Stimulated activated CD8-positive, alpha-beta memory T cell treated with anti-CD3 and anti-CD28 coated beads, Interleukin-4, amount 100 ng/mL, for 24 hours (primary cell): ENCODE measurements at regions not wholly inside any gene's neighbourhood (a gene's known extent, or its start where the extent isn't known, plus 50 kb on each side); places are given as distances from the start of the nearest gene placed in this dataset.
"Not testable (repeated sequence)": the region's sequence is repeated elsewhere in the genome, so short reads cannot be mapped to it uniquely, and the experiment has no call there.

ENCODE experiments used
- DNase-seq: peaks from one replicate; pipeline ENCODE4 v3.0.0-alpha.2; 2020; ENCODE audit warnings: low read depth

DNA sequence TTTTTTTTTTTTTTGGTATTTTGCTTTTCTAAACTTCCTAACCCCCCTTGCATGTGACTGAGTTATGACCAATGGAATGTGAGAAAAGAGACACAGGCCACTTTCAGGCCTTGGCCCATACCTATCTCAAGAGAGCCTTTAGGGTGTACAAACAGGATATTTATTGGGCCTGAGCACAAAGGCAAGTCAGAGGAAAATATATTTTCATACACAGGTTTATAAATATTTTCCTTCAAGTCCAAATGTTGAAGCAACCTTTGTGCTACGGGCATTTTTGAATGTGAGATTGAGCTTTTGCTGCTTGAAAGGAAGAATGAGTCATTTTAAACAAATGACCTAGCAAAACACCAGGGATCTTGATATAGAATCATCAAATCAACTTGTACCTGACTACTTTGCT lies 228.6 kb upstream of the E2F7 start:
- DNase-seq: no peak

DNA sequence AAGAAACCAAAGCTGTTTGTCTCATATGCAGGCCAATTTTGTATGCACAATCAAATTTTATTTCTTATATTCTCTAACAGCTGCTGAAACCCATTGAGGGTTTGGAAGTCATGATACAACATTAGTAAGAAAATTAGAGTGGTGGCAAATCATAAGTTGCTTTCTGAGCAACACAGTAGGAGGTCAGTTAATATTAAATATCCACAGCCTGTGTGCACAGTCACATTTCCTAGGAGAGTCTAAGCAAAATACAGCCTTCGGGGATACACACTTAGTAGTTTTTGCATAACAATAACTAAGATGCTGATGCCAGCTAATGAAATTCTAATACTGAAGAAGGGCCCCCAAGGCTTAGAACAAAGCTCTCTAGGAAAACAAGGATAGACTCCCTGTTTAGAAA lies 209.6 kb upstream of the E2F7 start:
- no peak for DNase-seq

DNA sequence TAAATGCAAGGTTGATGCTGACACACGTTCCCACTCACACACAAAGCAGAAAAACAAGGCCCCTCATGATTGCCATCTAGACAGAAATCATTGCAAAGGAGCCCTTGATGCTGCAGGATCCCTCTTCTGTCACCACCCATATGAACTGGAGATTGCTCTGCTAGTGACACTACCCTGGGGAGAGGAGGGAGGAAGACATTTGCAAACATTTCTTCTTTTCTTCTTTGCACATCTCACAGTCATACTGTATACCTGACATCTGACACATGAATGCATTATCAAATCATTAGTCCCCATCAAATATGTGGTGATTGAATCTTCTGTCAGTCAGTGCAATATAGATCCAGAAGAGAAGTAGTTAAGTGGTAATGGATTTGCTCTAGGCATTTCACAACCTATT lies 208.5 kb upstream of the E2F7 start:
- no peak for DNase-seq

DNA sequence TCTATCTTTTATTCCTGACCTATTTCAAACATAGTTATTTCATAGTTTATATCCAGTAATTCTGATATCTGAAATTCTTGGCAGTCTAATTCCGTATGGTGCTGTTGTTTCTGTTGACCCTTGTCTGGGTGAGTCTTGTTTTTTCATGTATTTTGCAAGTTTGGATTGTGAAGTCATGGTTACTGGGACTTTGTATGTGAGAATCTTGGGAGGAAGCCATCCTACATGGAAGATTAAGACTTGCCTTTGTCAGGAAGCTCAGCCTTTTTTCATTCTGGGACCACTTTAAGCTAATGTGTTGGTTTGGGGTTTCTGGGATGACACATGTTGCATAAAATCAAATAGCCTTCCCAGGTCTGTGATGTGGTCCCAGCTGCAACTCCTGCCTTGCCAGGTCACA lies 191.6 kb upstream of the E2F7 start:
- no peak for DNase-seq

DNA sequence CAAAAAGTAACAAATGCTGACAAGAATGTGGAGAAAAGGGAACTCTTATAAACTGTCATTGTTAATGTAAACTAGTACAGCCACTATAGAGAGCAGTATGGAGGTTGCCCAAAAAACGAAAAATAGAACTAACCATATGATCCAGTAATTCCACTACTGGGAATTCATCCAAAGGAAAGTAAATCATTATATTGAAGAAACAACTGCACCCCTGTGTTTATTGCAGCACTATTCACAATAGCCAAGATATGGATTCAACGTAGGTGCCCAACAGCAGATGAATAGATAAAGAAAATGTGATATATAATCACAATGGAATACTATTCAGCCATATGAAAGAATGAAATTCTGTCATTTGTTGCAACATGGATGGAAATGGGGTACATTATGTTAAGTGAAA lies 188.0 kb upstream of the E2F7 start:
- DNase-seq: no peak

DNA sequence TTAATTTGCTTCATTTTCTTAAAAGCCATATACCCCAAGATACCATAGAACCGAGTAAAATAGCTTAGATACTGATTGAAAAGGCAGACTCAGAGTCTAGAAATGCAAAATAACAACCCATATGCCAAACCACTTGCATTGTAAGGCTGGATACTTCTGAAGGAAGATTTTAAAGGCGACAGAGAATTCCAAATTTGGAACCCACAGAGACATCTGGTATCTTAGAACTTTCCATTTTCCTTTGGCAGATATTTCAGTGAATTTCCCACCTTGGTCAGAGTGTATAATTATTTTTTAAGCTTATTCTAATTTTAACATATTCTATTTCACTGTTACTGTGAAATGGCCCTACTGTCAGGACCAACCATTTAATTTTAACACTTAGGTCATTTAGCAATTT lies 186.4 kb upstream of the E2F7 start:
- no peak for DNase-seq

DNA sequence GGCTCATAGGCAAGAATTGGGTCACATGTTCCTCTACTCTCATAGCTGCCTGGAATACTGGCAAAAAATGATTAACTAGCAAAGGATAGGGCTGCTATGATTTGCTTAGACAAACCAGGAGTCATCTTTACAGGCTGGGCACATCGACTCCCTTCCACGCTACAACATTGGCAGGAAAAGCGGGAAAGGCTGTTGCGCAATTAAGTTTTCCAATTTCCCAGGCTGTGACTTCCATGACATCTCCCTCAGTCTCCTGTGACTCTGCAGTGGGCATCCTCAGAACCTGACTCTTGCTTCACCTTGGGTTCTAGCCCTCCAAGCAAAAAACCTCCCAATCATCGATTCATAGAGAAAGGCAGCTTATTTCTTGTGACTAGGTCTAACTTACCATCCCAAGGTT lies 184.5 kb upstream of the E2F7 start:
- no peak for DNase-seq

DNA sequence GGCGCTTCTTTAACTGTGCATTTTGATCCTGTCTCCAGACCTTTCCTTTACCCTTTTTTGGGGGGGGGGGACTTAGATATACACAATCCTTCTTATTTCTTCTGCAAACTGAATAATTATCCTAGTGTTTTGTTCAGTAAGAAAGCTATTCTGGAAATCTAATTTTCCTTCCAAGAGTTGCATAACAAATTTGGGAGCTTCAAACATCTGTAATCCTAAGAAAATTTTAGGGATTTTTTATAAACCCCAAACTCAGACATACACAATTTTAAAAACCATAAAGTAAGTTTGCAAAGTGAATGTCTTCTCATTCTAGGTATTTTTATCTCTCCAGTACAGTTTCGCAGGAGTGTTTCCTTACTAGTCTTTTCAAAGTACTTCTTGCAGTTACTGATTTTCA lies 182.7 kb upstream of the E2F7 start:
- no peak for DNase-seq

DNA sequence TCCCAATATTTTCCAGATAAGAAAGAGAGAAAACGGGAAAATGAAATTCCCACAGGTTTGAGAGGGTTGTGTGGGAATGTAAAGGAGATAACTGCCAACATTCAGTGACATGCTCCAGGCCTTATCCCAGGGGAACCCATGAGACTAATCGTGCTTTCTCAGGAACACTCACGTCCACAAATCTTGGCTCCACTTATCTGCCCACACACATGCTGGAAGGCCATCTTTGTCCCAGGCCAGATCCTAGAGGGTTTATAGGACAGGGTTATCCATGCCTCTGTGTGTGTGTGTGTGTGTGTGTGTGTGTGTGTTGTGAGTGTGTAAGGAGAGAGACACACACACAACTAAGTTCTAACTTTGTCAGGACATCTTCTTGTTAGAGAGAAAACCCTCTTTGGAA lies 182.2 kb upstream of the E2F7 start:
- DNase-seq: no peak

DNA sequence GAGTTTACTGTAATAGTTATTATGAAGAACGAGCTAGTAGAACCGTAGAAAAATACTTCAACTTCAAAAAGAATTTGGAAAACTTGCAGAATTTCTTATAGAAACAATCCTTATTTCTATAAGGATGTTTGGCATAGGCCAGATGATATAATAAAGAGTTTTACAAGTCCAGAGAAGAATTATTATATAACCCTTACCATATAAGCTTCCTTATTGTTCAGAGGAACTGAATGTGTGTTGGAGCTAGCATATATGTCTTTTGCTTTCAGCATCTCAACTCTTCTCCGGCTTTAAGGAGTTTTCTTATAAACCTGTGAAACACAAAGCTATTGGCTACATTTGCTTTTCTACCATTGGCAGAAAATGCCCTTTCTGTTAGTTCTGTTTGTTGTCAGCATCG lies 178.0 kb upstream of the E2F7 start:
- no peak for DNase-seq

DNA sequence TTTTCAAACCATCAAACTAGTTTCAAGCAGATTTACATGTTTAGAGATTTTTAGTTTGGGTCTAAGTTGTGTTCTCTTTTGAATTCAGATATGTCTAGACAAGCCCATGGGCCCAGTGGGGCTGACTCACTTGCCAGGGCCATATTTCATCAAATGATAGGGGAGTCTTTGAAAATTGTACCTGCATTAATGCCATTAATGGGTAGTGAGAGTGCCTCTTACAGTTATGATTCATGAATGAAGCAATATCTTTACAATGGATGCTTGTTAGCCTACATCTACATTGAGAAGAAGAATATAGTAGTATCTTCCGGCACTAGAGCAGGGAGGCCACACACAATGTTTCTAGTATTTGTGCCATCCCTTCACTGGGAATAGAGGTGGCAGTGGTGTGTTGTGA lies 174.2 kb upstream of the E2F7 start:
- DNase-seq: no peak

DNA sequence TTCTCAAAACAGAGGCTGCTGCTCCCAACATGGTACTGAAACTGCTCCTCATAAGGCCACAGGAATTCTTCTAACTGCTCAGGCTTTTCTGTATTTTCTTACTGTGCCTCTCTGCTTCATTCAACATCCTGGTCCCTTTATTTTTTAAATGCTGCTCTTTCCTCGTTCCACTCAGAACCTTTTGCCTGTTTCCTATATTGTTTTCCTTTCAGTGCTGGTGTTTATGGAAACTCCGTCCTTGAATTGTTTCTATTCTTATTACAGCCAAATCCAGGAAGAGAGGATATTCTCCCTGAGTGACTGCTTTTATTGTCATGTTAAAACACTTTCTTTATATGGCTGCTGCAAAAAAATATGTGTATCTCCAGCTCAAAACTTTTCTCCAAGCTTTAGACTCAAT lies 173.0 kb upstream of the E2F7 start:
- DNase-seq: no peak

DNA sequence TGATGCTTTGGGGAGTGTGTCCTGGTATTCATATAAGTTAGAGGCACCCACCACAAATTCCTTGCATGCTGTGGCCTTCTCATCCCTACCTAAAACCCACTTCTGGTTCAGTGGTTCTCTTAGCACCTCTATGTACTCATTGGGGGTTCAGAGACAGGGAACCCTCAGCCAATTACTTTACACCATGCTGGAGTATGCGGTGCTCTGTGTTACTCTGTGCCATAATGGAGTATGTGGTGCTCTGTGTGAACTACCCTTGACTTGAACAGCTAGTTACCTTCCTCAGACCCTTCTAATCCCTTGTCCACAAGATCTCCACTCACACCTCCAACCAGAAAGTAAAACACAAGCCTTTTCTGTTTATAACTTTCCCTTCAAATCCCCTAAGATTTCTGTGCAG lies 172.5 kb upstream of the E2F7 start:
- no peak for DNase-seq

DNA sequence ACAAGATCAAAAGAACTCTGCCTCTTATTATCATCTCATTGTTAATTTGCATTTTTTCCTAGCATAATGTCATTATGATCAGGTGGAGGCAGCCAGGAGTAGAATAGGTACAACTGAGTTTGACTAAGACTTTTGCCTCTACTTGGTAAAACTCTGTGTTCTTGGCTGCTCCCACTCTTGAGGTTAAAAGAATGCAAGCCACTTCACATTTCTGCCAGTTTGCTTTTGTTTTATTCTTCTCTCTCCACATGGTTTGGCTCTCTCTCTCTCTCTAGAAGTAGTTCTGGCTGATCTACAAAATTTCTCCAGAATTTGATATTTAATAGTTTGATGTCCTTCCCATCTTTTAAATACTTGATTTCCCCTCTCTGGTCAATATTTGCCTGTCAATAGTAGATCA lies 170.7 kb upstream of the E2F7 start:
- DNase-seq: no peak

DNA sequence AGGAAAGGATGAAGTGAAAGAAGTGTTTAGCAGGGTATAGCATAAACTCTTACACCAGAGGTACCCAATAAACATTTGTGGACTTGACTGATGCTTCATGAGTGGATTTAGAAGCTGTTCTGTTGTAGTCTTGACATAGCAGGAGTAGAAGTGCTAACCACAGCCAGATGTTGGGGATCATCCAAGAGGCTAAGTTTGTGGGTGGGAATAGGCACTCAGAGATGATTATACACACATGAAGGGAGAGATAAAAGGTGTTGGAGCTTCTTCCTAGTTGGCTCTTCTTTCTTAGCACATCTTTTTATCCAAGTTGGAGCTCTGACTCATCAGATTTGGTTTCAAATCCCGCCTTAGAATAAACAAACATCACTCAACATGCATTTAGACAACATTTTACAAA lies 166.7 kb upstream of the E2F7 start:
- DNase-seq: no peak

DNA sequence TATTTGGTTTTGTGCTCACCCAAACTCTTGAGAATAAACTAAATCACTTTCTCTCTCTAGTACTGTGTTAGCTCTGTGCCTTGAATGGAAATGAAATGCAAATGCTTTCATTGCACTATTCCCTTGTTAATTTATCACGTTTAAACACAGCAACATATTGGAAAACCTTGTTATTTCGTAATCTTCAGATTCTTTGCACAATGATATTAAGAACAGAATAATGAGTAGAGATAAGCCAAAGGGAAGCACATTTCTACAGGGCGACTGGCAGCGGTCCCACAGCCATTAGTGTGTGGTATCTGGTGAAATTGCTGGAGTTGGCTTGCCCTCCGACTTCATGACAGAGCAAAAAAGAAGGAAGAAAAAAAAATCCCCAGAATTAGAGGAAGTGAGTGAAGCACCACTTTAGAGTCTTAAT lies 166.1 kb upstream of the E2F7 start:
- DNase-seq: no peak

DNA sequence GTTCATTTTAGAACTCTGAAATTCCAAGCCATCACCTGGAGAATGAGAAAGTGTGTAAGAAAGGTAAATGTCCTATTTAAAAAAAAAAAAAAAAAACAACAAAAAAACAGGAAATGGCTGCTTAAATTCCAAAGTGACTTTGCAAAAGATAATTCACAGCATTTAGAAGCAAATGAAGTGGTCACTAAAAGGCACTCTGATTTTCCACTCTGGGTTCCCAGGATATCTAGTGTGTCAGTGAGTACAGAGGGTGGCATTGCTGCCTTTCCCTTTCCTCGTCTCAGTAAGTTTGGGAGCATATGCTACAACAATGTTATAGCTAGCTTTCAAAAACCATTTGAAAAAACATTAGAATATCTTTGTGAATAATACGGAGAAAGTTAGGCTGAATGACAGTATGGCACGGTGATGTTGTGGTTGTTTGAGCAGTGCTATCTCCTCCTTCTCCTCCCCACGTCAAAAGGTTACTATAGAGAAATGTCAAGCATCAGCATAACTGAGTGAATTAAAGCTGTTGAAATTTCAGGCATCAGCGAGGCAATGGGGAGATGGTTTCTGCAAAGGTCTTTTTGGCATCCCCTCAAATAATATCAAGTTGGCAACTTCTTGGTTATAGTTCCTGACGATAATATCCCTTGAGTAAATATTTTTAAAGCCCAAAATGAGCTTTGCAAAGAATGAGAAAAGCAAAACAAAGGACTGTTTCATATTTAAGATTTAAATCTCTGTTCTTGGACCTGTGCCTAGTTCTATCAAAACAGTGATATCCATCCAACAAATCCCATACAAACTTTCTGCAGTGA lies 164.5 kb upstream of the E2F7 start:
- DNase-seq: no peak

DNA sequence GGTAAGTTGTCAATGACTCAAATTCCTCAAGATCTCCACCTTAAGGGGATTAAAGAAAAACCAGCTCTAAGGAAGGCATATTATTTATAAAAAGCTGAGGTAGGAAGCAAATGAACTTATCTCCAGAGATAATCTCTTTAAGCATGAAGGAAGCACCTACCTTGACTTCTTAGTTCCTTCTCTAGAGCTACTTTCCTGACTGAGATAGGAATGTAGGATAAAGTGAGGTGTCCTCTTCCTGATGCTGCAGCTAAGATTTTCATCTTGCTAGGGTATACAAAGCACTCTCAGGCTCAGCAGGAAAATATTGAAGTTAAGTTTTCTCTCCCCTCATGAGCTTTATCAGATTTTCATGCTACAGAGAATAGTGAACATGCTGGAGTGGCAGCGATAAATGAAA lies 163.0 kb upstream of the E2F7 start:
- DNase-seq: no peak

DNA sequence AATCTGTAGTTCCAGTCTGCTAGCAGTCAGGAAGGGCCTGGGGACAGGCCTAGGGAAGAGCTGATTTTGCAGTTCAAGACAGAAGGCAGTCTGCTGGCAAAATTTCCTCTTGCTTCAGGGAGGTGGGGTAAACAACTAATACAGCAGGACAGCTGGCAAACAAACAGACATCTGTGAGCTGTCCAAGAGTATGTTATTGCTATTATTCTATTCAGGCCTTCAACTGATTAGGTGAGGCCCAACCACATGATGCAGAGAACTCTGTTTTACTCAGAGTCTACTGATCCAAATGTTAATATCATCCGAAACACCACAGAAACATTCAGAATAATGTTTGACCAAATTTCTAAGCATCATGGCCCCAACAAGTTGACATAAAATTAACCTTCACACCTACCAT lies 161.0 kb upstream of the E2F7 start:
- DNase-seq: no peak

DNA sequence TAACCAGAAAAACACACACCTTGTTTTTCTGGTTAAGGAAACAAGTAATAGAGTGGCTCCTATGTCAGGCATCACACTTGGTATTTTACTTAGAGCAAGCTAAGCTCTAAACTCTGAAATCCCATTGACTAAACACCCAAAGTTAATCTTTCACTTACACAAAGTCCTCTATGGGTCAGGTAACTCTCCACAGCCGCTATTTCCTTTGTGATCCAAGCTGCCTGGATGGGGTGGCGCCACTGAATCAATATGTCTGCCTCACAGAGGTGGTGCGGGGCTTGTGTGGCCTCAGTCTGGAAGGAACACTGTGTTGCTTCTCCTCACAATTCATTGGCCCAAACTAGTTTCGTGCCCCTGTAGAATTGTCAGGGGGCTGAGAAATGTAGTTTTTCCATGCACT lies 160.0 kb upstream of the E2F7 start:
- no peak for DNase-seq

DNA sequence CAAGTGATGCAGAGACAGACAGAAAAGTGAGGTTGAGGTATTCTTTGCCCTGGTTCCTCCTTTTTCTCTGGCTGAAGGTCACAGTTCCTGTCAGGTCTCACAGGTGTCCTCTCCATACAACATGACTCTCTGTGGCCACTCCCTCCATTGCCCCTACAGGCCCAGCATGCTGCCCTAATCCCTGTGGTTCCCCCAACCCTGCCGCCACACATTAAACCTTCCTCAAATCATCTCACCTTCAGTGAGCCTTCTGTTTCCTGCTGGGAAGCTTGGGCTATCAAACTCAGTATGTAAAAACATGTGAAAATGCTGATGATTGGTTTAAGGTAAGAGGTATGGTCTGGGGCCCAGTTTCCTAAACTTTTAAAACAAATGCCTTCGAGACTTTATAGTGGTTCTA lies 159.0 kb upstream of the E2F7 start:
- no peak for DNase-seq

DNA sequence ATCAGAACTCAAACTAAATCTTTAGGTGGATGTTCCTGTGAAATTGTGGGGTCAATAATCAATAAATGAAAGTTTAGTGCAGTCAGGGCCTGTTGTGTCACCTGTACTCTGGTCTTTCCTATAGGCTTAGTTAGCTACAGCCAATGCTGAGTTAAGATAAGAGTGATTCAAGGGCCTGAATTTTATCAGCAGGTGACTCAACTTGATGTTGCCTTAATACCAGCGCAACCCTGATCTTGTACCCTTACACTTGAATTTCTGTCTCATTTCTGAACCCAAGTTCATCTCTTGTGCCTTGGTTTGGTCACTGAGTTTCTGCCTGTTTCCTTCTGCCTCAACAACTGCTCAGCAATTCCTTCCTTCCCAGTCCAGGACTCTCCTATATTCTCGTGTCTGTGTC lies 157.0 kb upstream of the E2F7 start:
- no peak for DNase-seq

DNA sequence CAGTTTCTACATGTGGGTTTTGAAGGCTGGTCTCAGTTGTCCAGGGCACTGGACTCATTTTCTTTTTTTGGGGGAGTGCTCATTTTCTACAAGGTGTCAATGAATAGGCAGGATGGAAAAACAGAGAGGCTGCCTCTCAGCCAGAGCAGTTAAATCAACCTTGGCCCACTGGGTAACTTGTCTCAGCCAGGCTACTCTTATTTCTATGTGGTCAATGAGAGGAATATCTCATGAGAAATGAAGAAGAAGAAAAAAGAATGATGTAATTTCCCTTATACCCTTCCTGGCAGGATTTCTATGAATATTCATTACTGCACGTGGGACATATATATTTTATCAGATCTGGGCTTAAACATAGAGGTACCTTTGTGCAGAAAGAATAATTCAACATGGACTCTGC lies 155.2 kb upstream of the E2F7 start:
- no peak for DNase-seq

DNA sequence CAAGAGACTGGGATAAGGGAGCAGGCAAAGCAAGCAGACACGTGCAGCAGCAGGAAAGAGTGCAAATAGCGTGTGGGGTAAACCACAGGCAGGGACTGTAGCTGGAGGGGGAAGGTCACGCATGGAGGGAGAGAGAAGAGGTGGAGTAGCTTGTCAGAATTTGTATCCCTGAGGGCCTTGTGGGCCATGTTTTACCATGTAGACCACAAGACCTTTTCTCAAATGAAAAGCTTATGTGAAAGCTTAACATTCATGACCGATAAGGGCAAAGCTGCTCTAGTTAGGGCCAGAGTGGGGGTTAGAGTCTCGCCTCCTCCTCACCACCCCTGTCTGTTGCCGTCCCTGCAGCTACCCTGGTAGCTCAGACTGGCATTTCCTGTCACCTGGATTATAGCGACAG lies 152.9 kb upstream of the E2F7 start:
- DNase-seq: no peak

DNA sequence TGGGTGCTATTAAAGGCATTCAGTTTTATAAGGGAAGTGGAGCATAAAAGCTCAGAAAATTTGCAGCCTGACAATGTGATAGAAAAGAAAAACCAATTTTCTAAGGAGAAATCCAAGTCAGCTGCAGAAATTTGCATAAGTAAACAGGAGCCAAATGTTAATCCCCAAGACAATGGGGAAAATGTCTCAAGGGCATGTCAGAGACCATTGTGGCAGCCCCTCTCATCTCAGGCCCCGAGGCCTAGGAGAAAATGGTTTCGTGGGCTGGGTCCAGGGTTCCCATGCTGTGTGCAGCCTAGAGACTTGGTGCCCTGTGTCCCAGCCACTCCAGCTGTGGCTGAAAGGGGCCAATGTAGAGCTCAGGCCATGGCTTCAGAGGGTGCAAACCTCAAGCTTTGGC lies 150.8 kb upstream of the E2F7 start:
- not testable (repeated sequence) for DNase-seq
